Heart left ventricle (tissue), 16 donors: ENCODE measurements at regions not wholly inside any gene's neighbourhood (a gene's known extent, or its start where the extent isn't known, plus 50 kb on each side); places are given as distances from the start of the nearest gene placed in this dataset.

Source experiments
- ATAC-seq, 4 donors: fragments of 200-7000 bp; cut with Tn5 transposase; one replicate each; pipeline ENCODE4 v1.9.1; 2020 to 2022; ENCODE audit warnings: moderate library complexity in 4 of 4, mild to moderate bottlenecking in 3 of 4, moderate number of reproducible peaks in 1 of 4
- DNase-seq, 5 donors: peaks; one replicate each; pipeline ENCODE4 v3.0.0-alpha.2; 2020
- H3K27ac ChIP-seq, 12 donors: fragments of 200-600 bp; sonication (generic) in 4 of 12; one replicate each; pipeline versions ENCODE4 v1.5.0 to v1.8.0; 2016 to 2022; ENCODE audit warnings: mild to moderate bottlenecking in 2 of 12
- H3K27me3 ChIP-seq, 9 donors: fragments of 200-600 bp; sonication (generic) in 2 of 9; one replicate each; pipeline versions ENCODE4 v1.5.1 to v1.8.0; 2016 to 2022; ENCODE audit warnings: mild to moderate bottlenecking in 3 of 9
- H3K36me3 ChIP-seq, 9 donors: fragments of 200-600 bp; sonication (generic) in 2 of 9; one replicate each; pipeline versions ENCODE4 v1.5.0 to v1.8.0; 2018 to 2022; ENCODE audit warnings: mild to moderate bottlenecking in 2 of 9
- H3K4me1 ChIP-seq, 12 donors: fragments of 200-600 bp; sonication (generic) in 4 of 12; one replicate each; pipeline versions ENCODE4 v1.5.0 to v1.8.0; 2016 to 2022; ENCODE audit warnings: mild to moderate bottlenecking in 3 of 12
- H3K4me3 ChIP-seq, 12 donors: fragments of 200-600 bp; sonication (generic) in 4 of 12; one replicate each; pipeline versions ENCODE4 v1.5.0 to v1.8.0; 2017 to 2022; ENCODE audit warnings: mild to moderate bottlenecking in 9 of 12, moderate library complexity in 4 of 12
- H3K9me3 ChIP-seq, 12 donors: fragments of 200-600 bp; sonication (generic) in 4 of 12; one replicate each; pipeline versions ENCODE4 v1.5.0 to v1.8.0; 2016 to 2022; ENCODE audit warnings: mild to moderate bottlenecking in 1 of 12
- CTCF ChIP-seq, 12 donors: fragments of 200-600 bp; sonication (generic) in 4 of 12; IDR thresholded peaks; one replicate each; pipeline versions ENCODE4 v1.5.0 to v1.8.0; 2018 to 2022; ENCODE audit warnings: antibody characterized with exemption in 12 of 12, mild to moderate bottlenecking in 5 of 12
- POLR2A ChIP-seq, 2 donors: fragments of 450-650 bp; IDR thresholded peaks; one replicate each; pipeline ENCODE4 v1.6.1; 2017; ENCODE audit warnings: antibody characterized with exemption in 2 of 2, mild to moderate bottlenecking in 2 of 2, moderate library complexity in 2 of 2
- WGBS, 4 donors: extraction: QIAGEN DNeasy Blood & Tissue Kit in 2 of 4; methylation state at CpG; one replicate each; pipeline versions ENCODE4 v1.1.5 to v1.1.7; 2013 to 2018; 5-methylcytosine and 5-hydroxymethylcytosine counted together
- intact Hi-C, 10 donors: fragments of 100-400 bp; cut with DNase I; formaldehyde crosslinking; loops; one replicate each; pipeline versions ENCODE4 v1.11.1 to v1.14.2; 2022
- donor health status: ischemic (EF 13 %, LVEDD 7.1; RV severe dilation, severe dysfunction).
- donor health status: healthy with polysubstance abuse.
- donor health status: DM: no; HTN: yes; CAD: no.
- donor health status: DM: no; HTN: no; CAD: no.
- donor health status: ischemic (EF 25% LVEDD 6.9; RV normal size, moderate dysfunction).
- donor health status: ischemic (EF 25% LVEDD 5.7; RV mildly dilated, moderate dysfunction).
- donor health status: healthy.
- donor health status: DM: yes; HTN: yes; CAD: no.
- donor health status: ischemic (EF 35%, LVEDD 5.7; RV mildly dilated, moderate dysfunction).
- donor health status: nonischemic (EF 11% LVEDD 7.7; RV severe dilation, severe dysfunction).
- donor health status: DM: yes; HTN: yes; CAD: no.
- donor health status: PGD.
- donor health status: ischemic (EF 29% LVEDD 5.4; RV normal size, mild dysfunction).
- donor health status: nonischemic (EF 23%, LVEDD 6.1; RV moderate dilation, normal function).

GRCh38 chr16:86026916-86027315 lies 128.0 kb downstream of the IRF8 start:
- intact Hi-C loops = no loop called here
- Histone ChIP-seq H3K4me3 (no peak overlapping the region), H3K27ac (no peak overlapping the region), H3K4me1 (peaks cover 0 to 8% (median 0%) of the 10 kb centered on the region in 12 donors), H3K9me3 (peaks cover 0 to 26% (median 22%) of the 10 kb centered on the region in 12 donors), H3K27me3 (peaks cover 0 to 61% (median 6%) of the 10 kb centered on the region in 9 donors), H3K36me3 (no peaks in the 10 kb centered on the region)
- 46 to 61% (median 53%) methylated on average over 6 to 7 of the region's 7 CpGs for WGBS, 4 donors
- no peak for ATAC-seq
- DNase-seq = no peak
- no peak for TF ChIP-seq POLR2A (IDR thresholded peaks at IDR 0.05)
- TF ChIP-seq CTCF (IDR thresholded peaks at IDR 0.05) = no peak

- DNase-seq = no peak
- no peaks in the 10 kb centered on the region for H3K36me3 ChIP-seq
- peaks cover 0 to 8% (median 0%) of the 10 kb centered on the region in 12 donors for H3K4me1 ChIP-seq
- WGBS, 4 donors = 86 to 94% (median 88%) methylated on average over 11 of the region's 11 CpGs
- TF ChIP-seq CTCF (IDR thresholded peaks at IDR 0.05) = no peak
- TF ChIP-seq POLR2A (IDR thresholded peaks at IDR 0.05) = no peak
- no peak overlapping the region for H3K4me3 ChIP-seq
- no peak for ATAC-seq
- H3K9me3 ChIP-seq = peaks cover 0 to 26% (median 22%) of the 10 kb centered on the region in 12 donors
- no peak overlapping the region for H3K27ac ChIP-seq
- intact Hi-C loops = no loop called here
- H3K27me3 ChIP-seq = peaks cover 0 to 58% (median 6%) of the 10 kb centered on the region in 9 donors
Measured at GRCh38 chr16:86027373-86028126, 128.6 kb downstream of the IRF8 start.

- TF ChIP-seq CTCF (IDR thresholded peaks at IDR 0.05) (no peak), POLR2A (IDR thresholded peaks at IDR 0.05) (peak in 1 of 2 donors; percentile 14)
- Histone ChIP-seq H3K4me1 (peaks cover 0 to 17% (median 3%) of the 10 kb centered on the region in 12 donors), H3K36me3 (no peaks in the 10 kb centered on the region), H3K27me3 (peaks cover 0 to 59% (median 6%) of the 10 kb centered on the region in 9 donors), H3K9me3 (peaks cover 0 to 11% (median 9%) of the 10 kb centered on the region in 12 donors), H3K4me3 (no peak overlapping the region), H3K27ac (peak overlapping the region in 6 of 12 donors; percentile 18 to 64 (median 34))
- intact Hi-C loops = no loop called here
- WGBS, 4 donors = 31 to 34% (median 34%) methylated on average over 17 to 20 of the region's 20 CpGs
- DNase-seq = peak in 4 of 5 donors; percentile 48 to 68 (median 55)
- peak; percentile 52 to 79 (median 60) for ATAC-seq
Measured at GRCh38 chr16:86029131-86029741, 130.3 kb downstream of the IRF8 start.

GRCh38 chr16:86030116-86030515 lies 131.2 kb downstream of the IRF8 start:
- DNase-seq = no peak
- WGBS, 4 donors = 92 to 95% (median 93%) methylated on average over 10 of the region's 10 CpGs
- H3K36me3 ChIP-seq = no peaks in the 10 kb centered on the region
- no peak for ATAC-seq
- H3K4me3 ChIP-seq = no peak overlapping the region
- H3K27me3 ChIP-seq = peaks cover 0 to 62% (median 6%) of the 10 kb centered on the region in 9 donors
- peaks cover 0 to 17% (median 3%) of the 10 kb centered on the region in 12 donors for H3K4me1 ChIP-seq
- H3K9me3 ChIP-seq = peaks cover 0 to 3% (median under 1%) of the 10 kb centered on the region in 12 donors
- TF ChIP-seq POLR2A (IDR thresholded peaks at IDR 0.05) = no peak
- no peak for TF ChIP-seq CTCF (IDR thresholded peaks at IDR 0.05)
- intact Hi-C loops = no loop called here
- peak overlapping the region in 4 of 12 donors; percentile 23 to 34 (median 24) for H3K27ac ChIP-seq
